ENCODE measurements at regions not wholly inside any gene's neighbourhood (a gene's known extent, or its start where the extent isn't known, plus 50 kb on each side); places are given as distances from the start of the nearest gene placed in this dataset.

GRCh38 chr6:62707914-62708313 is 421.9 kb upstream of the KHDRBS2 start:
- H3K27me3 ChIP-seq (ENCODE audit: insufficient read depth, low read length, poor library complexity): no peaks in the 10 kb centered on the region
- no peaks in the 10 kb centered on the region for H4K20me1 ChIP-seq (ENCODE audit: insufficient read depth, low read length)
- H3K4me1 ChIP-seq (ENCODE audit: insufficient read depth, low read length): no peaks in the 10 kb centered on the region
- H2AFZ ChIP-seq (ENCODE audit: low read depth, low read length): no peak overlapping the region
- H3K36me3 ChIP-seq (ENCODE audit: insufficient read depth, low read length): no peaks in the 10 kb centered on the region
- H3K9me3 ChIP-seq (ENCODE audit: insufficient read depth, low read length, severe bottlenecking): peaks cover 4% of the 10 kb centered on the region
- H3K27ac ChIP-seq (ENCODE audit: low read length): no peak overlapping the region
- DNase-seq: no peak
- no peaks in the 10 kb centered on the region for H3K79me2 ChIP-seq (ENCODE audit: insufficient read depth, low read length)
- no peak for TF ChIP-seq EZH2 (IDR thresholded peaks at IDR 0.05; ENCODE audit: borderline replicate concordance, low read depth, low read length, severe bottlenecking)
- no peak overlapping the region for H3K4me3 ChIP-seq (ENCODE audit: low read depth in 1 of 2, low read length in 2 of 2)
- no peak overlapping the region for H3K9ac ChIP-seq (ENCODE audit: low read depth, low read length)
- no peak for ATAC-seq (ENCODE audit: insufficient read depth, low read depth)
- H3K4me2 ChIP-seq (ENCODE audit: insufficient read depth, low read length): no peak overlapping the region

- no peak overlapping the region for H2AFZ ChIP-seq (ENCODE audit: low read depth, low read length)
- peaks cover 4% of the 10 kb centered on the region for H3K9me3 ChIP-seq (ENCODE audit: insufficient read depth, low read length, severe bottlenecking)
- H4K20me1 ChIP-seq (ENCODE audit: insufficient read depth, low read length): no peaks in the 10 kb centered on the region
- no peak overlapping the region for H3K4me3 ChIP-seq (ENCODE audit: low read depth in 1 of 2, low read length in 2 of 2)
- no peak overlapping the region for H3K4me2 ChIP-seq (ENCODE audit: insufficient read depth, low read length)
- ATAC-seq (ENCODE audit: insufficient read depth, low read depth) (no peak), DNase-seq (no peak)
- H3K36me3 ChIP-seq (ENCODE audit: insufficient read depth, low read length): no peaks in the 10 kb centered on the region
- TF ChIP-seq EZH2 (IDR thresholded peaks at IDR 0.05; ENCODE audit: borderline replicate concordance, low read depth, low read length, severe bottlenecking) (no peak), CTCF (IDR thresholded peaks at IDR 0.05; ENCODE audit: borderline replicate concordance, extremely low read depth, low read length, poor library complexity, severe bottlenecking) (no peak)
- no peaks in the 10 kb centered on the region for H3K27me3 ChIP-seq (ENCODE audit: insufficient read depth, low read length, poor library complexity)
- H3K4me1 ChIP-seq (ENCODE audit: insufficient read depth, low read length): no peaks in the 10 kb centered on the region
- no peaks in the 10 kb centered on the region for H3K79me2 ChIP-seq (ENCODE audit: insufficient read depth, low read length)
- no peak overlapping the region for H3K27ac ChIP-seq (ENCODE audit: low read length)
- H3K9ac ChIP-seq (ENCODE audit: low read depth, low read length): no peak overlapping the region
These were observed 421.1 kb upstream of the KHDRBS2 start for GRCh38 chr6:62707156-62707555.

- H3K27ac ChIP-seq (ENCODE audit: low read length): no peak overlapping the region
- no peak overlapping the region for H2AFZ ChIP-seq (ENCODE audit: low read depth, low read length)
- H3K27me3 ChIP-seq (ENCODE audit: insufficient read depth, low read length, poor library complexity): no peaks in the 10 kb centered on the region
- H3K36me3 ChIP-seq (ENCODE audit: insufficient read depth, low read length): no peaks in the 10 kb centered on the region
- TF ChIP-seq EZH2 (IDR thresholded peaks at IDR 0.05; ENCODE audit: borderline replicate concordance, low read depth, low read length, severe bottlenecking) (no peak), CTCF (IDR thresholded peaks at IDR 0.05; ENCODE audit: borderline replicate concordance, extremely low read depth, low read length, poor library complexity, severe bottlenecking) (no peak)
- ATAC-seq (ENCODE audit: insufficient read depth, low read depth) (no peak), DNase-seq (no peak)
- H3K4me2 ChIP-seq (ENCODE audit: insufficient read depth, low read length): no peak overlapping the region
- H3K79me2 ChIP-seq (ENCODE audit: insufficient read depth, low read length): no peaks in the 10 kb centered on the region
- H3K4me3 ChIP-seq (ENCODE audit: low read depth in 1 of 2, low read length in 2 of 2): no peak overlapping the region
- peaks cover 3% of the 10 kb centered on the region for H3K9me3 ChIP-seq (ENCODE audit: insufficient read depth, low read length, severe bottlenecking)
- H4K20me1 ChIP-seq (ENCODE audit: insufficient read depth, low read length): no peaks in the 10 kb centered on the region
- H3K9ac ChIP-seq (ENCODE audit: low read depth, low read length): no peak overlapping the region
- no peaks in the 10 kb centered on the region for H3K4me1 ChIP-seq (ENCODE audit: insufficient read depth, low read length)
These were observed 397.0 kb upstream of the KHDRBS2 start for GRCh38 chr6:62683063-62683462.

DNA sequence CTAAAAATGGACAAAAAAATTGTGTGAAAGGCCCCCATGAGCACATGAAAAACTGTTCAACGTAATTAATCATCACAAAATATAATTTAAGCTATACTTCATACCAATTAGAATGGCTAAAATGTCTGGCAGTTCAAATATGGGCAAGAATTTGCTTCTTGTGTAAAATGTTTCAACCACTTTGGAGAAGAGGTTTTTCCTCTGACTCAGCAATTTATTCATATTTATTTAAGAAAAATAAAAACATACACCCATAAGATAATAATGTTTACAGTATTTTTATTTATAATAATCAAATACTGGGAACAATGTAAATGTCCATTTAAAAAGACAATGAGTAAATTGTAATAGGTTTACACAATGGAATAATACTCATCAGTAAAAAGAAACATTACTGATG is 395.1 kb upstream of the KHDRBS2 start:
- Histone ChIP-seq H3K9ac (ENCODE audit: low read depth, low read length) (no peak overlapping the region), H3K27ac (ENCODE audit: low read length) (no peak overlapping the region), H3K9me3 (ENCODE audit: insufficient read depth, low read length, severe bottlenecking) (peaks cover 3% of the 10 kb centered on the region), H3K79me2 (ENCODE audit: insufficient read depth, low read length) (no peaks in the 10 kb centered on the region), H3K4me1 (ENCODE audit: insufficient read depth, low read length) (no peaks in the 10 kb centered on the region), H3K27me3 (ENCODE audit: insufficient read depth, low read length, poor library complexity) (no peaks in the 10 kb centered on the region), H2AFZ (ENCODE audit: low read depth, low read length) (no peak overlapping the region), H3K36me3 (ENCODE audit: insufficient read depth, low read length) (no peaks in the 10 kb centered on the region), H3K4me3 (ENCODE audit: low read depth in 1 of 2, low read length in 2 of 2) (no peak overlapping the region), H4K20me1 (ENCODE audit: insufficient read depth, low read length) (no peaks in the 10 kb centered on the region), H3K4me2 (ENCODE audit: insufficient read depth, low read length) (no peak overlapping the region)
- ATAC-seq (ENCODE audit: insufficient read depth, low read depth): no peak
- no peak for DNase-seq
- TF ChIP-seq CTCF (IDR thresholded peaks at IDR 0.05; ENCODE audit: borderline replicate concordance, extremely low read depth, low read length, poor library complexity, severe bottlenecking): no peak
- no peak for TF ChIP-seq EZH2 (IDR thresholded peaks at IDR 0.05; ENCODE audit: borderline replicate concordance, low read depth, low read length, severe bottlenecking)

Measured in DND-41 (cell line).